COLO668 (cell line): ENCODE measurements at regions not wholly inside any gene's neighbourhood (a gene's known extent, or its start where the extent isn't known, plus 50 kb on each side); places are given as distances from the start of the nearest gene placed in this dataset.
"Not testable (repeated sequence)": the region's sequence is repeated elsewhere in the genome, so short reads cannot be mapped to it uniquely, and the experiment has no call there.

Experiments used
- DNase-seq: peaks from one replicate; lab custom pipeline; 2025; ENCODE audit not compliant: unreplicated experiment; lab: John Stamatoyannopoulos, UW

DNA sequence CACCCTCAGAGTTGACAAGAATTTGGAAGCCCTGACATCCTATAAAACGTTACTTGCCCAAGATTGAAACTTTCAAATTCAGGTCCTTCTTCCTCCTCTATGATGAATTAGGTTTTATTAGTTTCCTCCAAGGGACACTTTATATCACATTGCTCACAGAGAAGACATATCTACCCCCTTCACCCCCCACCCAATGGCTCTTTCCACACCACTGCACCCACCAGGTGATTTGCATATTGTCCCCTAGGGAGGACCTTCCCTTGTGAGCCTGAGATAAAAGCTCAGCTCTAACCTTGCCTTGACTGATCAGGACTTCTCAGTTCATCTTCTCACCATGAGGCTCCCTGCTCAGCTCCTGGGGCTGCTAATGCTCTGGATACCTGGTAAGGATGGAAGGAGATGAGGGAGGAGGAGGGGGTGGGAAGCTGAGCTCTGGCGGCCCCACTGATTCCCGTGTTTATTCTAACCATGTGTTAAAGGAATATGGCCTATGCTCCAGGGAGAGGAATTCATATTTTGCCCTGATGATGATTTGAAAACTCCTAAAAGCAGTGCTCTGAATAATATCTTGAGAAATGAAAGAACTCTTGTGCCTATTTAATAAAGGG lies 1255.8 kb downstream of the RPIA start:
- not testable (repeated sequence) for DNase-seq

DNA sequence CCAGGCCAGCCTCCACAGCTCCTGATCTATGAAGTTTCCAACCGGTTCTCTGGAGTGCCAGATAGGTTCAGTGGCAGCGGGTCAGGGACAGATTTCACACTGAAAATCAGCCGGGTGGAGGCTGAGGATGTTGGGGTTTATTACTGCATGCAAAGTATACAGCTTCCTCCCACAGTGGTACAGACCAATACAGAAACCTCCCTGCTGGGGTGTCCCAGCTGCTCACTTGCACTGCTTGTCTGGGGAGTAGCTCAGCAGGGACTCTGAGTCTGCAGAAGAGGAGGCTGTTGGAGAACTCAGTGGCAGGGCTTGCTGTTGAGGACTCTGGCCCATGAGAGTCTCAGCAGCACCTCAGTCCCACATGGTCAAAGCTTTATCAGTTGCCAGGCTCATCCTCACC lies 1256.6 kb downstream of the RPIA start:
- DNase-seq, result not testable (repeated sequence)

DNA sequence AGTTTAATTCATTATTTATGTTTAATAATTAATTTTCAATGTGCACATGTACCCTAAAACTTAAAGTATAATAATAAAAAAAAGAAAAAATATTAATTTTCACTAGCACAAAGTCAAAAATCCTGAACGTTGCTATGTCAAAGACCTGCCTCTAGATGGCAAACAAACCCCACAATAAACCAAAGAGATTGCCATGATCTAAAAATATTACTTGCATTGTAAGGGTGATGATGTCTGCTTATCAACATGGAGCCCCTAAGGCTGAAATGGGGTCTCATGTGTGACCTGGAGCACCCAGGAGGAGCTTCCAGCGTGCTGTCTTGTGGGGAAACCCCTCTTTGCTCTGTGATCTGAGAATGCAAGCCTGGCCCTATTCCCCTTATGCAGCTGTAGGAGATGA lies 1259.3 kb downstream of the RPIA start:
- DNase-seq, result not testable (repeated sequence)

DNA sequence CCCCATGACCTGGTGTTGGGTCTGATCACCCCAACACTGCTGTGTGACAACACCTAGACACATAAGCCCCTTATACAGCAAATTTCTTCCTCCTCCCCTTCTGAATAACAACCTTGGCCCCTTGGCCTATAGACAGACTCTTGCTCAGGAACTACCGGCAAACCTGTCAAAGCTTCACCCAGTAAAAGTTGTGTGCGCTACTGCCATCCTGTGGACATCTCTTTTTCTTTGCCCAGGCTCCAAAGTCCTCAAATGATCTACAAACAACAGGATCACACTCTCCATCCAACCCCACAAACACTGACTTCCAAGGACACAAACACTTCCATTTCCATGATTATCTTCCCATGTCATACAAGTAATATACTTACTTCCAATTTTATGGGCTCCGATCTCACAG lies 1265.8 kb downstream of the RPIA start:
- not testable (repeated sequence) for DNase-seq

DNA sequence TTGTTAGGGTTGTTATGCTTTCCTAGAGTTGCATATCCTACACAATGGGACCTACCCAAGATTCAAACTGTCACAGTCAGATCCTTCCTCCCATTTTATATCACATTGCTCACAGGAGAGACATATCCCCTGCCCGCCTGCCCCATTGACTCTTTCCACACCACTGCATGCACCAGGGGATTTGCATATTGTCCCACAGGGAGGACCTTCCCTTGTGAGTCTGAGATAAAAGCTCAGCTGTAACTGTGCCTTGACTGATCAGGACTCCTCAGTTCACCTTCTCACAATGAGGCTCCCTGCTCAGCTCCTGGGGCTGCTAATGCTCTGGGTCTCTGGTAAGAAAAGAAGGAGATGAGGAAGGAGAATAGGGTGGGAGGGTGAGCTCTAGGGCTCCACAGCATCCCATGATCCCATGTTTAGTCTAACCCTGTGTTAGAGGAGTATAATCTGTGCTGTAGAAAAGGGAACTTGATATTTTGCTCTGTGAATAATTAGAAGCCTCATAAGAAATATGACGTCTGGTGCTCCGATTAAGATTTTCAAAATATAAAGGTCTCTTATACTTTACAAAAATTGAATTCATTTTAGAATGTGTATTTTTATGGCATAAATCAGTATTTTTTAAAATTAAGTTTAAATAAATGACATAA lies 1268.4 kb downstream of the RPIA start:
- DNase-seq, result not testable (repeated sequence)

DNA sequence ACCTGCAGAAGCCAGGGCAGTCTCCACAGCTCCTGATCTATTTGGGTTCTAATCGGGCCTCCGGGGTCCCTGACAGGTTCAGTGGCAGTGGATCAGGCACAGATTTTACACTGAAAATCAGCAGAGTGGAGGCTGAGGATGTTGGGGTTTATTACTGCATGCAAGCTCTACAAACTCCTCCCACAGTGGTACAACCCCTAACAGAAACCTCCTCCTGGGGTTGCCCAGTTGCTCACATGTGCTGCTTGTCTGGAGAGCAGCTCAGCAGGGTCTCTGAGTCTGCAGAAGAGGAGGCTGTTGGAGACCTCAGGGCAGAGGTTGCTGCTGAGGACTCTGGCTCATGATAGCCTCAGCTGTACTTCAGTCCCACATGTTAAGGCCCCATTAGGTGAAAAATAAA lies 1269.1 kb downstream of the RPIA start:
- DNase-seq, result not testable (repeated sequence)

DNA sequence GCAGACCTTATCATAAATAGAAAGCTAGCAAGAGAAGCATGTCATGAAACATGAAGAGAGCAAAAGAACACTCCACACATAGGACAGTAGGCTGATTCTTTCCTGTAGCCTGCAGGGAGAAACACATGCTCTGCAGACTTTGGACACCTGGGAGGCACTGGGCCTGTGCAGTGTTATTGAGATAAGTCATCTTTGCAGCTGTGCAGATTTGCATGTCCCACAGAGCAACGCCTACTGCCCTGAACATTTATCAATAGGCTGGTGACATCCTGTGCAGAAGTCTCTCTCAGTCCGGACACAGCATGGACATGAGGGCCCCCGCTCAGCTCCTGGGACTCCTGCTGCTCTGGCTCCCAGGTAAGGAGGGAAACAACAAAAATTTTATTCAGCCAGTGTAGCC lies 1277.1 kb downstream of the RPIA start:
- DNase-seq, result not testable (repeated sequence)

DNA sequence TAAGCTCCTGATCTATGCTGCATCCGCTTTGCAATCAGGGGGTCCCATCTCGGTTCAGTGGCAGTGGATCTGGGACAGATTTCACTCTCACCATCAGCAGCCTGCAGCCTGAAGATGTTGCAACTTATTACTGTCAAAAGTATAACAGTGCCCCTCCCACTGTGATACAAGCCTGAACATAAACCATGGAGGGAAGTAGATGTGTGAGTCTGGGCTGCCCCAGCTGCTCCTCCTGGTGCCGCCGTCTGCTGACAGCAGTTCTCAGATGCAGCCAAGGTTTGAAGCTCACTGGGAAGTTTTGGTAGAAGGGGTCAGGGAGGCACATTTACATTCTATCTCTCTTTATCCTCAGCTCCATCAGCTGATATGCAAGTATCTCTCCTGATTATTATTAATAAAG lies 1277.7 kb downstream of the RPIA start:
- DNase-seq, result not testable (repeated sequence)

DNA sequence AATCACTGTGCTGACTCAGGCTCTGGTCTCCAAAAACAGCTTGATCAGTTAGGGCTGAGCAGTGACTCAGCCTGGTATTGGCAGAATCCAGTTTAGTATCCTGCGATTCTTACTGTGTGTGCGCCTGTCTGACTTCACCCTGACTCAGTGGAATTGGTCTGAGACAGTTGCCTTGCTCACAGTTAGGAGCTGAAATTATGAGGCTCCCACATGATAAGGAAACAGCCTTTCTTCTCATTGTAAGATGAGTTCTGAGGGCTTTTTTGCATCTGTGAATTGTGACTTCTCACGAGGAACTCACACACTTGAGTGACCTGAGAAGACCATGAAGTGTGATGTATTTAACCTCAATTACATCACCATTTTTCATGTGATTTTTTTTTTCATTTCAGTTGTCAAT lies 1282.4 kb downstream of the RPIA start:
- DNase-seq, result not testable (repeated sequence)

DNA sequence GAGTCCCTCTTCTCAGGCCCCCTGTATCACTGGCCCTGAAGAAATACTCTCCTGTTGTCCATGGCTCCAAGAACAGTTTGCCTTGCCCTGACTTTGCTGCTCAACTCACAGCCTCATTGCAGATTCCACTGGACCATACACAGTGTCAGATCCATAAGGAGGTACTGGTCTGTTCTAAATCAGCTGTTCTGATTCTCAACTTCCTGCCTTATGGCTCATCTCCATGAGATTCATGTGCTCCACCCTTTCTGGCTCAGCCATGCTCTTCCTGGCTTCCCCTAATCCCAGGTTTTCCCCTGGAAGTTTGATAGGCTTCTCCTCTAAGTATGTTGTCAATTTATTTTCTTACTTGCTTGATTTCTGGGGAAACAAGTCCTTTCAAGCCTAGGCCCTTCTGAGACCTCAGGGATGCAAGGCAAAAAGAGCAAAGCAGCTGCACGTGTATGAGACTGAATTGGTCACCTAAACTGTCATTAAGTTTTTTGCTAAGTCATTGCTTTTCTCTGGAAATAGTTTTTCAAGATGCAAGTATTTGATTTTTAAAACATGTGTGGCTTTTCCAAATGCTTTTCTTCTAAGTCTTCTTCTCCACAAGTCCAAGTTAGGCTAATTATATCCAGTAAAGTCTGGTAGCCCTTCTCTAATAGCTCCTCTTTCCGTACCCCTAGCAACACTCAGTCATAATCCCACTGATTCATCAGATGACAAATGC lies 1288.5 kb downstream of the RPIA start:
- DNase-seq, result not testable (repeated sequence)

DNA sequence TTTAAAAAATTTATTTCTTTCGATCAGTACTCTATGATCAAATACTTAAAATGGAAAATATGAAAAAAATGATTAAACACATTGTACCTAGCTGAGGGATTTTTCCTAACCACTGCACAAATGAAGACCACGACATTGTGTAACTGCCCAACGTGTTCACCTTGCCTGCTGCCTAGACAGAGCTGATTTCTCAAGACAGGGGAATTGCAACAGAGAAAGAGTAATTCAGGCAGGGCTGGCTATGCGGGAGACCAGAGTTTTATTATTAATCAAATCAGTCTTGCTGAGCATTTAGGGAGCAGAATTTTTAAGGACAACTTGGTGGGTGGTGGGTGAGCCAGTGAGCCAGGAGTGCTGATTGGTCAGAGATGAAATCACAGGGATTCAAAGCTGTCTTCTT lies 1290.8 kb downstream of the RPIA start:
- DNase-seq, result not testable (repeated sequence)

DNA sequence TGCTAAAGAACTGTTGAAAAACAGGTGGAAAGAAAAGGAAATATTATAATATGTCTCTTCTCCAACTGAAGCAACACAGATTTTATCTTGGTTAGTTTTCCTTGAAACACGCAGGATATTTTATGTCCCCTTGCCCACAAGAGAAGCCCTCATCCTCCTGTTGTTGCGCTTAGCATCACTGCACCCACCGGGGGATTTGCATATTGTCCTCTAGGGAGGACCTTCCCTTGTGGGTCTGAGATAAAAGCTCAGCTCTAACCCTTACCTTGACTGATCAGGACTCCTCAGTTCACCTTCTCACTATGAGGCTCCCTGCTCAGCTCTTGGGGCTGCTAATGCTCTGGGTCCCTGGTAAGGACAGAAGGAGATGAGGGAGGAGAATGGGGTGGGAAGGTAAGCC lies 1294.2 kb downstream of the RPIA start:
- DNase-seq, result not testable (repeated sequence)

DNA sequence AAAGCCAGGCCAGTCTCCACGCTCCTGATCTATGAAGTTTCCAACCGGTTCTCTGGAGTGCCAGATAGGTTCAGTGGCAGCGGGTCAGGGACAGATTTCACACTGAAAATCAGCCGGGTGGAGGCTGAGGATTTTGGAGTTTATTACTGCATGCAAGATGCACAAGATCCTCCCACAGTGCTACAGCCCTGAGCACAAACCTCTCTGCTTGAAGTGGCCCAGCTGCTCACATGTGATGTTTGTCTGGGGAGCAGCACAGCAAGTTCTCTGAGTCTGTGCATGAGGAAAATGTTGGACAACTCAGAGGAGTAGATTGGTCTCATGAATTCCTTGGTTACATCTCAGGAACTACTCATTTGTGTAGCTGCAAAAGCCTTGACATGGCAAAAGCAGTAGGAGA lies 1295.1 kb downstream of the RPIA start:
- DNase-seq, result not testable (repeated sequence)

DNA sequence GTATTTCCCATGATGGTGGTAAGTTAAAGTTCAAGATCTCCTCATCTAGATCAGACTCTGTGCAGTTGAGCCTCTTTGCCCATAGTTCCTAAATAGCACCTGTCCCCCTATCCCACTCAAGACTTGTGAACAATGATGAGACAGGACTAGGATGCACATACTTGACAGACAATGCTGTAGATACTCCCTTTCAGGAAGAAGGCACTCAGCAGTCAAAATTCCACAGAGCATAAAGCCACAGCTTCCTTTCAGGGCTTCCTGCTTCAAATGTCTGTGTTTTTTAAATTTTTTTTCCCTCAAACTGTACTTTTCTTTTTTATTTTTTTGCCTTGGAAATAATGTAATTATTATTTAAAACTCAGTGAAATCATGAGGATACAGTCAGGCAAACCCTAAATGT lies 1305.3 kb downstream of the RPIA start:
- not testable (repeated sequence) for DNase-seq

DNA sequence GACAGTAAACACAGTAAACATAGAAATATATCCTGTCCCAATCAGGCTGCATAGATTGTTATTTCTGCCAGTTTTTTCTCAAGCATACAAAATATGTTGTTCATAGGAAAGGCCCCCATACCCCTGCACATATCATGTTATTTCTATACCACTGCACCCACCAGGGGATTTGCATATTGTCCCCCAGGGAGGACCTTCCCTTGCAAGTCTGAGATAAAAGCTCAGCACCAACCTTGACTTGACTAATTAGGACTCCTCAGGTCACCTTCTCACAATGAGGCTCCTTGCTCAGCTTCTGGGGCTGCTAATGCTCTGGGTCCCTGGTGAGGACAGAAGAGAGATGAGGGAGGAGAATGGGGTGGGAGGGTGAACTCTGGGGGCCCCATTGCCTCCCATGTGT lies 1313.1 kb downstream of the RPIA start:
- DNase-seq, result not testable (repeated sequence)

DNA sequence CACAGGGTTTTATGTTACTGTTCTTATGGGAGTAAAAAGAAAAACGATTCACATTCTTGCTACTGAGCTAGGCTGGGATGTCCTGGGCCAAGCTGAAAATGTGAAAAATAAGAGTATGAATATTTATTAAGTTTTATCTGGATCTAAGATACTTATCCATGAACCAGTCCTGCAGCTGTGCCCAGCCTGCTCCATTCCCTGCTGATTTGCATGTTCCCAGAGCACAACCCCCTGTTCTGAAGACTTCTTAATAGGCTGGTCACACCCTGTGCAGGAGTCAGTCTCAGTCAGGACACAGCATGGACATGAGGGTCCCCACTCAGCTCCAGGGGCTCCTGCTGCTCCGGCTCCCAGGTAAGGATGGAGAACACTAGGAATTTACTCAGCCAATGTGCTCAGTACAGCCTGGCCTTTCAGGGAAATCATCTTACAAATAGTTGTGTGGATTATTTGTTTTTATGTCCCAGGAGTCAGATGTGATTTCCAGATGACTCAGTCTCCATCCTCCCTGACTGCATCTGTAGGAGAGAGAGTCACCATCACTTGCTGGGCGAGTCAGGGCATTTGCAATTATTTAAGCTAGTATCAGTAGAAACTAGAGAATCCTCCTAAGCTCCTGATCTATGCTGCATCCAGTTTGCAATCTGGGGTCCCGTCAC lies 1319.1 kb downstream of the RPIA start:
- not testable (repeated sequence) for DNase-seq

DNA sequence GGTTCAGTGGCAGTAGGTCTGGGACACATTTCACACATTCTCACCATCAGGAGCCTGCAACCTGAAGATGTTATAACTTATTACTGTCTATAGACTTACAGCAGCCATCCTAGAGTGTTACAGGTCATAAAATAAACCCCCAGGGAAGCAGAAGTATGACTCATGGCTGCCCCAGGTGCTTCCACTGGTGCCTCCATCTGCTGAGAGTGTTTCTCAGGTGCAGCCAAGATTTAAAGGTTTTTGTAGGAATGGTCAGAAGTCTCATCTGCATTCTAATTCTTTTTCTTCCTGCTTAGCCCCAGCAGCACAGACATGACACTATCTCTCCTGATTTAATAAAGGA lies 1319.6 kb downstream of the RPIA start:
- DNase-seq, result not testable (repeated sequence)

DNA sequence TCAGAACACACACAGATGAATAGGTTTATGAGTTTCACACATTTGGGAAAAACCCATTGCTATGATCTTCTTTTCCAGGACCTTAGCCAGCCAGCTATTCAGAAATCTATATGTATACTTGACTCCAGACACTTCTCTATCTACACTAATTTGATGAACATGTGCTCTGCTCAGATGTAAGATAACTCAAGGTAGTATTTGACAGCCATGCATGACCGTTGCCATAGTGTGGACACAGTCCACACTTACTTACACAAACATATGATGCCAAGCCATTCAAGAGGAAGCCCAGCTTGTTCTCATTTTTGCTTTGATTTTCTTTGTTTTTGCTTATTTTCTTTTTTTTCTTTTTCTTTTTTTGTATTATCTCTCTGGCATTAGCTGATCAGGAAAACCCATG lies 1328.4 kb downstream of the RPIA start:
- DNase-seq, result not testable (repeated sequence)

DNA sequence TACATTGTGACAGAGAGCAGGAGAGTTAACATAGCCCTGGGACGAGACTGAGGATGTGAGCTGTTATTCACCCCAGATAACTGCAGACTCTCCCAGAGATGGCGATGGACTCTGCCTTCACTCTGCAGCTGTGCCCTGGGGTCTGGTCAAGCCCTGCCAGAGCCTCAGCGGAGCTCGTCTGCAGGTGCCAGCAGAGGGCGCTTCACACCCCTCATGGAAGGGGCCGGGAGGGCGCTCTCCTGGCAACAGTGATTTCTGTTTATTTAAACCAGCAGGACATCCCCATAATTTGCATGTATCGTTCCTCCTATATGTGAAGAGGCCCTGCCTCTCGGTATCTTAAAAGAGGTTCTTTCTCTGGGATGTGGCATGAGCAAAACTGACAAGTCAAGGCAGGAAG lies 1329.8 kb downstream of the RPIA start:
- DNase-seq, result not testable (repeated sequence)

DNA sequence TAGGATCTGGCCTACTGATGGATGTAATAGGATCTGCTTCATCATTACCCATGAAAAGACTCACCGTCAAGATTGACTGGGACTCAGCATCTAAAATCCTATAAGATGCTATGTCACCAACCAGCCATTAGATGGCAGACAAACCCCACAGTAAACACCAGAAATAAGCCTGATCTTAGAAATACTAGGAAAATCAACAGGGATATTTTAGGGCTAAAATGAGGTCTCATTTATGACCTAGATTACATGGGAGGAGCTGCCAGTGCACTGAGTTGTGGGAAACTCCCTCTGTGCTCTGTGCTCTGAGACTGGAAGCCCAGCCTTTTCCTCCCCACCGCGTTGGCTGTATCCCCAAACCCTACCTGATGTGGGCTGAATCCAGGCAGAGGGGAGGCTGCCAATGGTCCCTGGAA lies 1335.8 kb downstream of the RPIA start:
- not testable (repeated sequence) for DNase-seq

DNA sequence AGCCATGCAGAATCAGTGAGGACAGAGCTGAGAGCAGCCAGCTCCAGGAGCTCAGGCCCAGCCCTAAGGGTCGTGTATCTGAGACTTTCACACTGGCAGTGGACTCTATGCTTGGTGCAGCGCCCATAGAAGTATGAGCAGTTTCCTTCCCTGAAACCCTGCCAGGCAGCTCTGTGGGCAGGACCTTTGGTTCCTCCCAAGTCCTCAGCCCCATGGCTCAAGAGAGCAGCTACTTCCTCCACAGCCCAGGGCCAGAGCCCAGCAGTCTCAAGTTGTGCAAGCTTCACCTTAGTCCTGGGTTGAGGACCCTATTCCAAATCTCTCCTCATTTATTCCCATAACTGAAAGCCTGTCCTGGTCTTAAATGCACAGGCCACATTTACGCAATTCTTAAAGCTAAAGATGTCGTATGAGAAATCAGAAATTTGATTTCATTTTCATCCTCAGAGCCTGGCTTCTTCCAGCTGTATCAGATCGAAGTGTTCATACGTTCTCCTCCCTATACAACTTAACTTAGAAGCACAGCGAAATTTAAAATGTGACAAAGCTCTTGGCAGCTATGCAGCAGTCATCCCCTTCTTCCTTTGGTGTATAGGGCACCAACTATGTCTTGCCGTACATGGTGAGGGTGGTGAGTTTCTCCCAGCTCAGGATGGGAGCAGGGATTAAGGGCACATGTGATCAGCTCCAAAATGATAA lies 1337.1 kb downstream of the RPIA start:
- DNase-seq, result not testable (repeated sequence)
